ENCODE measurements at regions not wholly inside any gene's neighbourhood (a gene's known extent, or its start where the extent isn't known, plus 50 kb on each side); places are given as distances from the start of the nearest gene placed in this dataset.

DNA sequence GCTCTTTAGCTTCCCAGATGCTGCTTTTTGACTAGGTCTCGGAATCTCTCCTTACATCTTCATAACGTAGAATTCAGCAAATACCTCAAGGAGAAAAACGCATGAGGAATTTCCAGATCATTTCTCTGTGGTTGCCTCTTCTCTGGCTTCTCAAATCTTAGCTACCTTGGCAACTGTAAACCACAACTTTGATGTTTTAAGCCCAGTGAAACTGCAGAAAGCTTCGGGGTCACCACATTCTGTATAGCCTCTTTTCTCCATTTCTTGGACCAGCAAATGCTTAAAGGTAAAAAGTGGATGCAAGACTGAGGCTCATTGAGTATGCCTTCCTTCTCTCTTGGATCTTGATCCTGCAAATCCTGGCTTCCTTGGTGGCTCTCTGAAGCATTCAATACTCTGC, 125.5 kb upstream of the FBXL4 start:
- TF ChIP-seq POLR2A (IDR thresholded peaks at IDR 0.05; ENCODE audit: low read depth, low read length) (no peak), TAF1 (IDR thresholded peaks at IDR 0.05; ENCODE audit: borderline replicate concordance, low read depth, low read length) (no peak)
